Testis (tissue), 2 donors: ENCODE measurements at regions not wholly inside any gene's neighbourhood (a gene's known extent, or its start where the extent isn't known, plus 50 kb on each side); places are given as distances from the start of the nearest gene placed in this dataset.

Experiments used
- DNase-seq: peaks from one replicate; pipeline ENCODE4 v3.0.0-alpha.2; 2019
- H3K27ac ChIP-seq, 2 donors: fragments of 200-600 bp; sonication (generic); one replicate each; pipeline ENCODE4 v1.5.1; 2019
- H3K27me3 ChIP-seq: fragments of 200-600 bp; sonication (generic); one replicate; pipeline ENCODE4 v1.5.1; 2019
- H3K36me3 ChIP-seq: fragments of 200-600 bp; sonication (generic); one replicate; pipeline ENCODE4 v1.5.1; 2017; ENCODE audit warnings: low read depth; ENCODE audit errors: missing control alignments
- H3K4me1 ChIP-seq: fragments of 200-600 bp; sonication (generic); one replicate; pipeline ENCODE4 v1.5.1; 2019
- H3K4me3 ChIP-seq, 2 donors: fragments of 200-600 bp; sonication (generic); one replicate each; pipeline ENCODE4 v1.5.1; 2017 to 2019
- H3K9me3 ChIP-seq: fragments of 200-600 bp; sonication (generic); one replicate; pipeline ENCODE4 v1.5.1; 2017
- CTCF ChIP-seq, 3 experiments: fragments of 450-650 bp in 2 of 3; fragments of 200-600 bp in 1 of 3; sonication (generic) in 1 of 3; IDR thresholded peaks; one replicate each; pipeline ENCODE4 v1.5.1; 2016 to 2019; ENCODE audit warnings: antibody characterized with exemption in 3 of 3, mild to moderate bottlenecking in 2 of 3, moderate library complexity in 1 of 3
- POLR2A ChIP-seq: fragments of 450-650 bp; IDR thresholded peaks from one replicate; pipeline ENCODE4 v1.6.1; 2017; ENCODE audit warnings: antibody characterized with exemption, mild to moderate bottlenecking, moderate library complexity
- WGBS, 2 donors: methylation state at CpG; one replicate each; pipeline ENCODE4 v1.1.5; 2018; 5-methylcytosine and 5-hydroxymethylcytosine counted together
- intact Hi-C: fragments of 100-400 bp; cut with DNase I; formaldehyde crosslinking; loops from one replicate; pipeline ENCODE4 v1.15.1; 2023; ENCODE audit warnings: low total_unique reads

- Histone ChIP-seq H3K27me3 (no peaks in the 10 kb centered on the region), H3K27ac (no peak overlapping the region), H3K4me3 (no peak overlapping the region), H3K9me3 (no peaks in the 10 kb centered on the region), H3K4me1 (peaks cover 16% of the 10 kb centered on the region), H3K36me3 (no peaks in the 10 kb centered on the region)
- WGBS, 2 donors = 70% methylated on average over 6 of the region's 6 CpGs
- intact Hi-C loops = no loop called here
- TF ChIP-seq POLR2A (no peak), CTCF (IDR thresholded peaks at IDR 0.05) (no peak)
- no peak for DNase-seq
Measured at GRCh38 chr3:65194047-65194714, 506.4 kb upstream of the ADAMTS9 start.

- intact Hi-C loops = no loop called here
- peak; percentile 20 for DNase-seq
- no peaks in the 10 kb centered on the region for H3K36me3 ChIP-seq
- H3K9me3 ChIP-seq = no peaks in the 10 kb centered on the region
- WGBS, 2 donors = 70 to 71% methylated on average over 9 of the region's 9 CpGs
- no peaks in the 10 kb centered on the region for H3K27me3 ChIP-seq
- TF ChIP-seq POLR2A (no peak), CTCF (IDR thresholded peaks at IDR 0.05) (no peak)
- no peak overlapping the region for H3K27ac ChIP-seq
- no peak overlapping the region for H3K4me3 ChIP-seq
- H3K4me1 ChIP-seq = peaks cover 16% of the 10 kb centered on the region
Measured at GRCh38 chr3:65193531-65193930, 505.7 kb upstream of the ADAMTS9 start.

GRCh38 chr3:65190111-65190510 is 502.3 kb upstream of the ADAMTS9 start:
- Histone ChIP-seq H3K27me3 (no peaks in the 10 kb centered on the region), H3K36me3 (no peaks in the 10 kb centered on the region), H3K4me3 (no peak overlapping the region), H3K4me1 (peaks cover 16% of the 10 kb centered on the region), H3K27ac (no peak overlapping the region), H3K9me3 (no peaks in the 10 kb centered on the region)
- WGBS, 2 donors = 0 to 93% methylated on average over 1 of the region's 1 CpG
- intact Hi-C loops = no loop called here
- TF ChIP-seq POLR2A = no peak
- no peak for TF ChIP-seq CTCF (IDR thresholded peaks at IDR 0.05)
- DNase-seq = no peak

GRCh38 chr3:65186268-65186667 is 498.5 kb upstream of the ADAMTS9 start:
- TF ChIP-seq POLR2A = no peak
- no peak for TF ChIP-seq CTCF (IDR thresholded peaks at IDR 0.05)
- H3K4me1 ChIP-seq = peaks cover 10% of the 10 kb centered on the region
- H3K4me3 ChIP-seq = no peak overlapping the region
- H3K27ac ChIP-seq = no peak overlapping the region
- H3K36me3 ChIP-seq = no peaks in the 10 kb centered on the region
- WGBS, 2 donors = 86 to 88% methylated on average over 2 of the region's 2 CpGs
- no peaks in the 10 kb centered on the region for H3K9me3 ChIP-seq
- DNase-seq = no peak
- intact Hi-C loops = no loop called here
- no peaks in the 10 kb centered on the region for H3K27me3 ChIP-seq

GRCh38 chr3:65182682-65183081 is 494.9 kb upstream of the ADAMTS9 start:
- DNase-seq = no peak
- Histone ChIP-seq H3K9me3 (no peaks in the 10 kb centered on the region), H3K4me3 (no peak overlapping the region), H3K36me3 (no peaks in the 10 kb centered on the region), H3K4me1 (no peaks in the 10 kb centered on the region), H3K27me3 (no peaks in the 10 kb centered on the region), H3K27ac (no peak overlapping the region)
- WGBS, 2 donors = 77 to 94% methylated on average over 3 of the region's 3 CpGs
- TF ChIP-seq CTCF (IDR thresholded peaks at IDR 0.05) (no peak), POLR2A (no peak)
- intact Hi-C loops = no loop called here
